Mammary epithelial cell (primary cell): ENCODE measurements at regions not wholly inside any gene's neighbourhood (a gene's known extent, or its start where the extent isn't known, plus 50 kb on each side); places are given as distances from the start of the nearest gene placed in this dataset.

Experiments used
- EZH2 ChIP-seq: IDR thresholded peaks from 2 replicates; pipeline ENCODE4 v1.6.1; 2012; ENCODE audit warnings: low read length, inconsistent platforms, borderline replicate concordance
- TF ChIP-seq, protein P1 (sequence below), 2 donors: IDR thresholded peaks in 1 of 2; conservative IDR thresholded peaks in 1 of 2; 2 replicates each; pipeline ENCODE4 v1.5.1; 2011 to 2012; ENCODE audit warnings: inconsistent platforms in 2 of 2, low read length in 2 of 2, mild to moderate bottlenecking in 2 of 2, control low read depth in 1 of 2, low read depth in 1 of 2; ENCODE audit not compliant: insufficient read depth in 1 of 2; ENCODE audit errors: extremely low read depth in 1 of 2

DNA sequence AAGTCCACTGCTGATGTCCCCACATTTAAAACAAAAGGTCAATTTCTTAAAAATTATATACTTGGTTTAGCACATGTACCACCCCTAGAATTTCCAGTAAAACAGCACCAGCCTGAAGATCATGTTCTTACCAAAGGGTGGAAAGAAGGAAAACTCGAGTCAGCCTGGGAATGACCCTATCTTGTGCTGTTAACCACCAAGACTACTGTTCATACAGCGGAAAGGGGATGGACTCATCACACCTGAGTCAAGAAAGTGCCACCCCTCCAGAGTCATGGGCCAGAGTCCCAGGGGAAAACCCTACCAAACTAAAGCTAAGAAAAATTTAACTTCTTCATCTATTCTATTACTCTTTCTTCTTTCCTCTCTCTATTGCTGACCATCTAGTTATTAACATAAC lies 113.6 kb upstream of the PPM1J start:
- TF ChIP-seq, protein P1, sequence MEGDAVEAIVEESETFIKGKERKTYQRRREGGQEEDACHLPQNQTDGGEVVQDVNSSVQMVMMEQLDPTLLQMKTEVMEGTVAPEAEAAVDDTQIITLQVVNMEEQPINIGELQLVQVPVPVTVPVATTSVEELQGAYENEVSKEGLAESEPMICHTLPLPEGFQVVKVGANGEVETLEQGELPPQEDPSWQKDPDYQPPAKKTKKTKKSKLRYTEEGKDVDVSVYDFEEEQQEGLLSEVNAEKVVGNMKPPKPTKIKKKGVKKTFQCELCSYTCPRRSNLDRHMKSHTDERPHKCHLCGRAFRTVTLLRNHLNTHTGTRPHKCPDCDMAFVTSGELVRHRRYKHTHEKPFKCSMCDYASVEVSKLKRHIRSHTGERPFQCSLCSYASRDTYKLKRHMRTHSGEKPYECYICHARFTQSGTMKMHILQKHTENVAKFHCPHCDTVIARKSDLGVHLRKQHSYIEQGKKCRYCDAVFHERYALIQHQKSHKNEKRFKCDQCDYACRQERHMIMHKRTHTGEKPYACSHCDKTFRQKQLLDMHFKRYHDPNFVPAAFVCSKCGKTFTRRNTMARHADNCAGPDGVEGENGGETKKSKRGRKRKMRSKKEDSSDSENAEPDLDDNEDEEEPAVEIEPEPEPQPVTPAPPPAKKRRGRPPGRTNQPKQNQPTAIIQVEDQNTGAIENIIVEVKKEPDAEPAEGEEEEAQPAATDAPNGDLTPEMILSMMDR (conservative IDR thresholded peaks at IDR 0.05 in 1 of 2, IDR thresholded peaks at IDR 0.05 in 1 of 2; ENCODE audit: extremely low read depth in 1 of 2, insufficient read depth in 1 of 2, low read depth in 1 of 2, low read length in 2 of 2) = no peak
- TF ChIP-seq EZH2 = no peak
